Fibroblast of the aortic adventitia (primary cell): ENCODE measurements at regions not wholly inside any gene's neighbourhood (a gene's known extent, or its start where the extent isn't known, plus 50 kb on each side); places are given as distances from the start of the nearest gene placed in this dataset.

Experiments
- DNase-seq: peaks from one replicate; pipeline ENCODE4 v3.0.0-alpha.2; 2010; ENCODE audit warnings: low read depth
- H3K4me3 ChIP-seq: 2 replicates; pipeline ENCODE4 v1.5.1; 2011; ENCODE audit warnings: low read depth, mild to moderate bottlenecking, control low read depth, low read length, moderate library complexity
- CTCF ChIP-seq: IDR thresholded peaks from 2 replicates; pipeline ENCODE4 v1.5.1; 2011; ENCODE audit warnings: mild to moderate bottlenecking, low read length, control low read depth, inconsistent platforms; ENCODE audit not compliant: insufficient read depth

DNA sequence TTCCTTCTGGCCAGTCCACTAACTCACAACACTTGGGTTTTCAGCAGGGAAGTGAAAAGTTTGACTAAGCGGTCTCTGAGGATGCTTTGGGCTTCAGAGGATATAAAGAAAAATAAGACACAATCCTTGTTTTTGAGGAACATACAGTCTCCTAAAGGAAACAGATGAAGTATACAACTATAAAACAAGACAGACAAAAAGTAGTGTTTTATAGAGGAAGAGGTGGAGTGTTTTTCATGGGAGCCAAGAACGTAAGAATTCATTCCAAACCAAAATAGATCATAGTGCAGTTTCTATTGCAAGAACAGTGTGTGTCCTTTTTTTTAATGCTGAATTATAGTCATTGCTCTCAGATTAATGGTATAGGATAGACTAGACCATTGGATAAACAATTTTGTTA is 586.9 kb upstream of the BRINP1 start:
- TF ChIP-seq CTCF: no peak
- no peak for DNase-seq
- H3K4me3 ChIP-seq: no peak overlapping the region

DNA sequence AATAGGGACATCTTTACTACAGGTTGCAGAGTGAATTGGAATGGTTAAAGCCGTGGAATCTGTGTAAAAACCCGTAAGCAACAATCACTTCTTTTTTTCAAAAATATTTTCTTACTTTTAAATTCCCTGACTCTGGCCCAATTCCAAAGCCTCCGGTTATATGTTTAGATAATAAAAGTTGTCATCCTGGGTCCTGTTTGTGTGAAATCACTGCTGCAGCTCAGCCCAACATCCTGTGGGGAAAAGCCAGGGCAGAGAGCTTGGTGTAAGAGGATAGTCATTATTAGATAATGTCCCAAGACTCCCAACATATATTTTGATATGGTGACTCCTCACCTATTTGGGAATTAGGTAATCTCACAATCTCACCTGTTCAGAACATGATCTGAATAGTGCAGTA is 586.0 kb upstream of the BRINP1 start:
- H3K4me3 ChIP-seq: no peak overlapping the region
- no peak for TF ChIP-seq CTCF
- DNase-seq: no peak

- H3K4me3 ChIP-seq: no peak overlapping the region
- TF ChIP-seq CTCF: no peak
- no peak for DNase-seq
Measured at GRCh38 chr9:119951591-119951990, 582.4 kb upstream of the BRINP1 start.

GRCh38 chr9:119951090-119951489 is 581.9 kb upstream of the BRINP1 start:
- H3K4me3 ChIP-seq: no peak overlapping the region
- DNase-seq: peak; percentile 72
- no peak for TF ChIP-seq CTCF

DNA sequence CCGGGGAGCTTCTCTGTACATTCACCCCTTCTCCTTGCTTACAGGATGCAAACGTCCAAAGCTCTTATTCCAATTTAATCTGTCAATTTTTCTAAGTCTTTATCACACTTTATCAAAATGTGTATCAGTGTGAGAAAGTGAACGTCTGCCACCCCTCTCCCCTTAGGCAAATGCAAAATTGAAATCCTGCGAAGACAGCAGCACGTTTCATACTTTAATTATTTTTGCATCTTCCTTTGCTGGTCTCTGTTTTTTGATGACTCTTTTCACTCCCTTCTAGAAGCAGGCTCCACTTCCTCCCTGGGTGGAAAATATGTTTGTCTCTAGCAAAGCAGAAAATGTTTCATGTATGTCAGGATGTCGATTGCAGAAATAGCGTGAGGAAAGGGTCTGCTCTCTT is 576.5 kb upstream of the BRINP1 start:
- H3K4me3 ChIP-seq: no peak overlapping the region
- no peak for DNase-seq
- TF ChIP-seq CTCF: no peak

- TF ChIP-seq CTCF: no peak
- no peak overlapping the region for H3K4me3 ChIP-seq
- no peak for DNase-seq
Measured at GRCh38 chr9:119941091-119941490, 571.9 kb upstream of the BRINP1 start.

GRCh38 chr9:119938871-119939270 is 569.6 kb upstream of the BRINP1 start:
- H3K4me3 ChIP-seq: no peak overlapping the region
- peak; percentile 11 for DNase-seq
- no peak for TF ChIP-seq CTCF
